Tibial nerve (tissue), 4 donors: ENCODE measurements at regions not wholly inside any gene's neighbourhood (a gene's known extent, or its start where the extent isn't known, plus 50 kb on each side); places are given as distances from the start of the nearest gene placed in this dataset.

Source experiments
- CTCF ChIP-seq, 5 experiments: fragments of 200-600 bp in 3 of 5; fragments of 450-650 bp in 2 of 5; sonication (generic) in 3 of 5; IDR thresholded peaks; one replicate each; pipeline ENCODE4 v1.5.1; 2016 to 2019; ENCODE audit warnings: antibody characterized with exemption in 5 of 5, mild to moderate bottlenecking in 3 of 5, moderate library complexity in 2 of 5
- EP300 ChIP-seq, 2 donors: sonication (generic); formaldehyde crosslinking; IDR thresholded peaks; one replicate each; pipeline ENCODE4 v1.6.1; 2017; ENCODE audit warnings: antibody characterized with exemption in 2 of 2, mild to moderate bottlenecking in 1 of 2
- POLR2A ChIP-seq, 2 donors: fragments of 450-650 bp; IDR thresholded peaks; one replicate each; pipeline ENCODE4 v1.6.1; 2017; ENCODE audit warnings: antibody characterized with exemption in 2 of 2, mild to moderate bottlenecking in 2 of 2, moderate library complexity in 2 of 2

- TF ChIP-seq POLR2A (IDR thresholded peaks at IDR 0.05), result no peak
- no peak for TF ChIP-seq CTCF (IDR thresholded peaks at IDR 0.05)
- no peak for TF ChIP-seq EP300 (IDR thresholded peaks at IDR 0.05)
Measured at GRCh38 chr1:96030312-96030711, 691.3 kb upstream of the PTBP2 start.
